Fibroblast of lung (primary cell): ENCODE measurements at regions not wholly inside any gene's neighbourhood (a gene's known extent, or its start where the extent isn't known, plus 50 kb on each side); places are given as distances from the start of the nearest gene placed in this dataset.

Experiments used
- DNase-seq, 2 donors: peaks; one replicate each; pipeline versions ENCODE4 v3.0.0 to v3.0.0-alpha.2; 2010; ENCODE audit warnings: low read depth in 2 of 2
- H2AFZ ChIP-seq: 2 replicates; pipeline ENCODE4 v1.5.1; 2012; ENCODE audit warnings: low read length, control low read depth, inconsistent platforms
- H3K27ac ChIP-seq: 2 replicates; pipeline ENCODE4 v1.5.1; 2011; ENCODE audit warnings: low read length, control low read depth; ENCODE audit not compliant: insufficient read depth
- H3K27me3 ChIP-seq: 2 replicates; pipeline ENCODE4 v1.5.1; 2011; ENCODE audit warnings: mild to moderate bottlenecking, low read length; ENCODE audit not compliant: control insufficient read depth, insufficient read depth
- H3K36me3 ChIP-seq: 2 replicates; pipeline ENCODE4 v1.5.1; 2011; ENCODE audit warnings: low read length; ENCODE audit not compliant: control insufficient read depth, insufficient read depth
- H3K4me1 ChIP-seq: 2 replicates; pipeline ENCODE4 v1.5.1; 2011; ENCODE audit warnings: low read length; ENCODE audit not compliant: control insufficient read depth, insufficient read depth; ENCODE audit errors: extremely low read depth
- H3K4me2 ChIP-seq: 2 replicates; pipeline ENCODE4 v1.5.1; 2011; ENCODE audit warnings: low read length, control low read depth; ENCODE audit not compliant: insufficient read depth; ENCODE audit errors: extremely low read depth
- H3K4me3 ChIP-seq, 4 experiments: fragments of 200-600 bp in 1 of 4; sonication (generic) in 1 of 4; replicated peaks in 1 of 4; 2 replicates each; pipeline ENCODE4 v1.5.1; 2011 to 2016; ENCODE audit warnings: low read length in 4 of 4, low read depth in 3 of 4, mild to moderate bottlenecking in 3 of 4, control low read depth in 2 of 4, inconsistent platforms in 1 of 4, mixed read lengths in 1 of 4; ENCODE audit not compliant: insufficient read depth in 1 of 4; ENCODE audit errors: control extremely low read depth in 1 of 4
- H3K79me2 ChIP-seq: 2 replicates; pipeline ENCODE4 v1.5.1; 2012; ENCODE audit warnings: mild to moderate bottlenecking, low read length, inconsistent platforms; ENCODE audit not compliant: control insufficient read depth, insufficient read depth
- H3K9ac ChIP-seq: 2 replicates; pipeline ENCODE4 v1.5.1; 2011; ENCODE audit warnings: mild to moderate bottlenecking, low read length, control low read depth; ENCODE audit not compliant: insufficient read depth
- H3K9me3 ChIP-seq: 2 replicates; pipeline ENCODE4 v1.5.1; 2012; ENCODE audit warnings: low read depth, low read length; ENCODE audit not compliant: control insufficient read depth, insufficient read depth
- H4K20me1 ChIP-seq: 2 replicates; pipeline ENCODE4 v1.5.1; 2011; ENCODE audit warnings: low read length; ENCODE audit not compliant: control insufficient read depth, insufficient read depth; ENCODE audit errors: extremely low read depth
- CTCF ChIP-seq, 2 donors: IDR thresholded peaks in 1 of 2; conservative IDR thresholded peaks in 1 of 2; 1 replicate in 1 of 2; 2 replicates in 1 of 2; pipeline ENCODE4 v1.5.1; 2011 to 2012; ENCODE audit warnings: low read length in 2 of 2, control low read depth in 1 of 2, inconsistent platforms in 1 of 2, low read depth in 1 of 2, mild to moderate bottlenecking in 1 of 2
- EZH2 ChIP-seq: IDR thresholded peaks from 2 replicates; pipeline ENCODE4 v1.5.1; 2012; ENCODE audit warnings: low read length, control low read depth, mild to moderate bottlenecking; ENCODE audit errors: missing control alignments

- Histone ChIP-seq H3K4me2 (no peak overlapping the region), H3K79me2 (no peaks in the 10 kb centered on the region), H3K9me3 (no peaks in the 10 kb centered on the region), H3K36me3 (no peaks in the 10 kb centered on the region), H3K9ac (no peak overlapping the region), H2AFZ (no peak overlapping the region), H3K27me3 (no peaks in the 10 kb centered on the region), H4K20me1 (no peaks in the 10 kb centered on the region), H3K4me1 (no peaks in the 10 kb centered on the region), H3K4me3 (no peak overlapping the region), H3K27ac (no peak overlapping the region)
- TF ChIP-seq CTCF (conservative IDR thresholded peaks at IDR 0.05 in 1 of 2, IDR thresholded peaks at IDR 0.05 in 1 of 2; ENCODE audit: low read depth in 1 of 2, low read length in 2 of 2) (no peak), EZH2 (no peak)
- no peak for DNase-seq
These were observed 63.7 kb upstream of the TMTC4 start for GRCh38 chr13:100738176-100738855.

- Histone ChIP-seq H3K4me2 (no peak overlapping the region), H3K4me1 (no peaks in the 10 kb centered on the region), H3K27ac (no peak overlapping the region), H3K79me2 (no peaks in the 10 kb centered on the region), H3K36me3 (no peaks in the 10 kb centered on the region), H4K20me1 (no peaks in the 10 kb centered on the region), H3K9ac (no peak overlapping the region), H3K9me3 (no peaks in the 10 kb centered on the region), H3K27me3 (no peaks in the 10 kb centered on the region), H3K4me3 (no peak overlapping the region), H2AFZ (no peak overlapping the region)
- DNase-seq, result no peak
- TF ChIP-seq CTCF (conservative IDR thresholded peaks at IDR 0.05 in 1 of 2, IDR thresholded peaks at IDR 0.05 in 1 of 2; ENCODE audit: low read depth in 1 of 2, low read length in 2 of 2) (no peak), EZH2 (no peak)
These were observed 60.9 kb upstream of the TMTC4 start for GRCh38 chr13:100735494-100735893.

GRCh38 chr13:100734194-100734720 is 59.7 kb upstream of the TMTC4 start:
- H3K9me3 ChIP-seq, result no peaks in the 10 kb centered on the region
- H3K4me3 ChIP-seq, result no peak overlapping the region
- no peaks in the 10 kb centered on the region for H3K79me2 ChIP-seq
- no peak for DNase-seq
- no peaks in the 10 kb centered on the region for H3K4me1 ChIP-seq
- no peak overlapping the region for H3K27ac ChIP-seq
- no peaks in the 10 kb centered on the region for H3K27me3 ChIP-seq
- no peaks in the 10 kb centered on the region for H4K20me1 ChIP-seq
- no peak overlapping the region for H2AFZ ChIP-seq
- H3K4me2 ChIP-seq, result no peak overlapping the region
- no peaks in the 10 kb centered on the region for H3K36me3 ChIP-seq
- H3K9ac ChIP-seq, result no peak overlapping the region
- TF ChIP-seq EZH2 (no peak), CTCF (conservative IDR thresholded peaks at IDR 0.05 in 1 of 2, IDR thresholded peaks at IDR 0.05 in 1 of 2; ENCODE audit: low read depth in 1 of 2, low read length in 2 of 2) (no peak)
